ENCODE measurements at regions not wholly inside any gene's neighbourhood (a gene's known extent, or its start where the extent isn't known, plus 50 kb on each side); places are given as distances from the start of the nearest gene placed in this dataset.

GRCh38 chr4:112717856-112718255 lies 80.9 kb downstream of the LARP7 start:
- Histone ChIP-seq H3K9me3 (ENCODE audit: control insufficient read depth, low read depth, low read length) (no peaks in the 10 kb centered on the region), H3K27ac (ENCODE audit: control insufficient read depth, insufficient read depth, low read length) (no peak overlapping the region), H3K36me3 (ENCODE audit: control insufficient read depth in 2 of 2, extremely low read depth in 1 of 2, insufficient read depth in 2 of 2, low read length in 2 of 2) (no peaks in the 10 kb centered on the region), H3K27me3 (ENCODE audit: control insufficient read depth, extremely low read depth, insufficient read depth, low read length) (no peaks in the 10 kb centered on the region), H3K9me1 (ENCODE audit: control insufficient read depth, extremely low read depth, insufficient read depth, low read length) (no peaks in the 10 kb centered on the region), H4K20me1 (ENCODE audit: control insufficient read depth, extremely low read depth, insufficient read depth, low read length) (no peaks in the 10 kb centered on the region), H3K4me3 (ENCODE audit: control insufficient read depth in 2 of 3, extremely low read depth in 1 of 3, insufficient read depth in 2 of 3, low read depth in 1 of 3, low read length in 3 of 3) (no peak overlapping the region), H3K4me1 (ENCODE audit: control insufficient read depth, extremely low read depth, insufficient read depth, low read length) (no peaks in the 10 kb centered on the region), H3K9ac (ENCODE audit: control insufficient read depth, extremely low read depth, insufficient read depth, low read length) (no peak overlapping the region), H3K79me2 (ENCODE audit: control insufficient read depth, insufficient read depth, low read length) (no peaks in the 10 kb centered on the region), H3K4me2 (ENCODE audit: control insufficient read depth, extremely low read depth, insufficient read depth, low read depth, low read length) (no peak overlapping the region), H2AFZ (ENCODE audit: control insufficient read depth, low read length) (no peak overlapping the region)
- no peak for FAIRE-seq
- TF ChIP-seq CTCF (optimal IDR thresholded peaks at IDR 0.05 in 1 of 3, IDR thresholded peaks at IDR 0.05 in 1 of 3, conservative IDR thresholded peaks at IDR 0.05 in 1 of 3; ENCODE audit: extremely low read depth in 1 of 3, insufficient read depth in 2 of 3, low read length in 3 of 3) (no peak), EZH2 (IDR thresholded peaks at IDR 0.05; ENCODE audit: low read length) (no peak)
- dilution Hi-C loops (cut with MboI; ENCODE audit: extremely low pct_ligation_motif_present, low sequenced_read_pairs) = no loop called here
- no peak for DNase-seq (ENCODE audit: low read depth, low spot score)

DNA sequence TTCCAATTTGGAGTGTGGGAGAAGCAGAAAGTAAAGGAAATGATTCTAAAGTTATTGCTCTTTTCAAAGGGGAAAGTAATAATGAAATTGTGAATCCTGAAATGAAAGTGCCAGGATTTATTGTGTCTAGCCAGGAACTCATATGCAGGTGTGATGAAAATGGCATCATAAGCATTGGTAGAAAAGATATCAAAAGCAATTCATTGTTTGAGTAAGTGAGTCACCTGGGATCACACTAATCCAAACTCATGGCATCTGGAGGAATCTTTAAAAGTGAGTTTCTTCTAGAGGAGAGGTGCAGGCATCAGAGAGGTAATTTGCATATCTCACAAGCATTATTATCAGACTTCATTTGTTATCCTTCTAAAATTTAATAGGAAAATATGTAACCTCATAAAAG lies 84.7 kb downstream of the LARP7 start:
- H2AFZ ChIP-seq (ENCODE audit: control insufficient read depth, low read length) = no peak overlapping the region
- no peak overlapping the region for H3K9ac ChIP-seq (ENCODE audit: control insufficient read depth, extremely low read depth, insufficient read depth, low read length)
- H3K4me2 ChIP-seq (ENCODE audit: control insufficient read depth, extremely low read depth, insufficient read depth, low read depth, low read length) = no peak overlapping the region
- FAIRE-seq (no peak), DNase-seq (ENCODE audit: low read depth, low spot score) (no peak)
- H3K9me1 ChIP-seq (ENCODE audit: control insufficient read depth, extremely low read depth, insufficient read depth, low read length) = no peaks in the 10 kb centered on the region
- no peaks in the 10 kb centered on the region for H3K79me2 ChIP-seq (ENCODE audit: control insufficient read depth, insufficient read depth, low read length)
- no peaks in the 10 kb centered on the region for H3K9me3 ChIP-seq (ENCODE audit: control insufficient read depth, low read depth, low read length)
- no peaks in the 10 kb centered on the region for H3K4me1 ChIP-seq (ENCODE audit: control insufficient read depth, extremely low read depth, insufficient read depth, low read length)
- H4K20me1 ChIP-seq (ENCODE audit: control insufficient read depth, extremely low read depth, insufficient read depth, low read length) = no peaks in the 10 kb centered on the region
- no peak overlapping the region for H3K4me3 ChIP-seq (ENCODE audit: control insufficient read depth in 2 of 3, extremely low read depth in 1 of 3, insufficient read depth in 2 of 3, low read depth in 1 of 3, low read length in 3 of 3)
- no peaks in the 10 kb centered on the region for H3K36me3 ChIP-seq (ENCODE audit: control insufficient read depth in 2 of 2, extremely low read depth in 1 of 2, insufficient read depth in 2 of 2, low read length in 2 of 2)
- TF ChIP-seq CTCF (optimal IDR thresholded peaks at IDR 0.05 in 1 of 3, IDR thresholded peaks at IDR 0.05 in 1 of 3, conservative IDR thresholded peaks at IDR 0.05 in 1 of 3; ENCODE audit: extremely low read depth in 1 of 3, insufficient read depth in 2 of 3, low read length in 3 of 3) (no peak), EZH2 (IDR thresholded peaks at IDR 0.05; ENCODE audit: low read length) (no peak)
- H3K27ac ChIP-seq (ENCODE audit: control insufficient read depth, insufficient read depth, low read length) = no peak overlapping the region
- dilution Hi-C loops (cut with MboI; ENCODE audit: extremely low pct_ligation_motif_present, low sequenced_read_pairs) = no loop called here
- no peaks in the 10 kb centered on the region for H3K27me3 ChIP-seq (ENCODE audit: control insufficient read depth, extremely low read depth, insufficient read depth, low read length)

All from keratinocyte (primary cell).